Thyroid gland (tissue), 4 donors: ENCODE measurements at regions not wholly inside any gene's neighbourhood (a gene's known extent, or its start where the extent isn't known, plus 50 kb on each side); places are given as distances from the start of the nearest gene placed in this dataset.

ENCODE experiments used
- CTCF ChIP-seq, 6 experiments: fragments of 200-600 bp in 3 of 6; fragments of 450-650 bp in 3 of 6; sonication (generic) in 3 of 6; IDR thresholded peaks; one replicate each; pipeline ENCODE4 v1.5.1; 2016 to 2019; ENCODE audit warnings: antibody characterized with exemption in 6 of 6, mild to moderate bottlenecking in 2 of 6, inconsistent platforms in 1 of 6, moderate library complexity in 1 of 6
- POLR2A ChIP-seq, 2 donors: fragments of 450-650 bp; IDR thresholded peaks; one replicate each; pipeline ENCODE4 v1.6.1; 2017; ENCODE audit warnings: antibody characterized with exemption in 2 of 2, mild to moderate bottlenecking in 2 of 2, moderate library complexity in 1 of 2

- TF ChIP-seq CTCF (IDR thresholded peaks at IDR 0.05) (no peak), POLR2A (IDR thresholded peaks at IDR 0.05) (no peak)
These were observed 433.1 kb upstream of the KAZN start for GRCh38 chr1:14165371-14165801.
